ENCODE measurements at regions not wholly inside any gene's neighbourhood (a gene's known extent, or its start where the extent isn't known, plus 50 kb on each side); places are given as distances from the start of the nearest gene placed in this dataset.
"Not testable (repeated sequence)": the region's sequence is repeated elsewhere in the genome, so short reads cannot be mapped to it uniquely, and the experiment has no call there.

GRCh38 chr2:4181062-4181461 lies 477.7 kb downstream of the DCDC2C start:
- intact Hi-C loops (cut with micrococcal nuclease) = no loop called here
- H3K4me1 Mint-ChIP-seq (ENCODE audit: low read depth) = no peaks in the 10 kb centered on the region
- H3K27ac Mint-ChIP-seq = no peak overlapping the region
- no peak for DNase-seq
- H3K27me3 Mint-ChIP-seq = no peaks in the 10 kb centered on the region
- H3K36me3 Mint-ChIP-seq = no peaks in the 10 kb centered on the region
- H3K4me3 Mint-ChIP-seq = no peak overlapping the region
- peaks cover 17% of the 10 kb centered on the region for H3K9me3 Mint-ChIP-seq
- ChIA-PET CTCF (no interaction called here), POLR2A (no interaction called here)

- H3K36me3 Mint-ChIP-seq = no peaks in the 10 kb centered on the region
- H3K27me3 Mint-ChIP-seq = no peaks in the 10 kb centered on the region
- no peaks in the 10 kb centered on the region for H3K4me1 Mint-ChIP-seq (ENCODE audit: low read depth)
- intact Hi-C loops (cut with micrococcal nuclease) = no loop called here
- no peak overlapping the region for H3K4me3 Mint-ChIP-seq
- no peak overlapping the region for H3K27ac Mint-ChIP-seq
- POLR2A ChIA-PET = no interaction called here
- DNase-seq = no peak
- CTCF ChIA-PET = no interaction called here
- H3K9me3 Mint-ChIP-seq = peaks cover 16% of the 10 kb centered on the region
Measured at GRCh38 chr2:4188561-4188960, 485.2 kb downstream of the DCDC2C start.

GRCh38 chr2:4190548-4190947 lies 487.2 kb downstream of the DCDC2C start:
- ChIA-PET CTCF (no interaction called here), POLR2A (no interaction called here)
- Mint-ChIP-seq H3K27me3 (no peaks in the 10 kb centered on the region), H3K4me3 (no peak overlapping the region), H3K27ac (no peak overlapping the region), H3K9me3 (peaks cover 20% of the 10 kb centered on the region), H3K4me1 (ENCODE audit: low read depth) (no peaks in the 10 kb centered on the region), H3K36me3 (no peaks in the 10 kb centered on the region)
- intact Hi-C loops (cut with micrococcal nuclease) = no loop called here
- DNase-seq = no peak

- intact Hi-C loops (cut with micrococcal nuclease) = no loop called here
- Mint-ChIP-seq H3K9me3 (peaks cover 23% of the 10 kb centered on the region), H3K4me1 (ENCODE audit: low read depth) (no peaks in the 10 kb centered on the region), H3K27ac (no peak overlapping the region), H3K27me3 (no peaks in the 10 kb centered on the region), H3K4me3 (no peak overlapping the region), H3K36me3 (no peaks in the 10 kb centered on the region)
- no peak for DNase-seq
- CTCF ChIA-PET = no interaction called here
- POLR2A ChIA-PET = no interaction called here
Measured at GRCh38 chr2:4192119-4192518, 488.7 kb downstream of the DCDC2C start.

GRCh38 chr2:4214444-4215205 lies 511.2 kb downstream of the DCDC2C start:
- Mint-ChIP-seq H3K9me3 (peaks cover 7% of the 10 kb centered on the region), H3K36me3 (no peaks in the 10 kb centered on the region), H3K27ac (no peak overlapping the region), H3K4me3 (no peak overlapping the region), H3K27me3 (no peaks in the 10 kb centered on the region), H3K4me1 (ENCODE audit: low read depth) (no peaks in the 10 kb centered on the region)
- DNase-seq = no peak
- ChIA-PET POLR2A (no interaction called here), CTCF (no interaction called here)
- intact Hi-C loops (cut with micrococcal nuclease) = no loop called here

GRCh38 chr2:4217737-4218136 lies 514.4 kb downstream of the DCDC2C start:
- intact Hi-C loops (cut with micrococcal nuclease) = no loop called here
- H3K27ac Mint-ChIP-seq = no peak overlapping the region
- H3K9me3 Mint-ChIP-seq = peaks cover 6% of the 10 kb centered on the region
- H3K36me3 Mint-ChIP-seq = no peaks in the 10 kb centered on the region
- no peaks in the 10 kb centered on the region for H3K4me1 Mint-ChIP-seq (ENCODE audit: low read depth)
- no peak overlapping the region for H3K4me3 Mint-ChIP-seq
- no peak for DNase-seq
- H3K27me3 Mint-ChIP-seq = no peaks in the 10 kb centered on the region
- CTCF ChIA-PET = no interaction called here
- POLR2A ChIA-PET = no interaction called here

- H3K4me1 Mint-ChIP-seq (ENCODE audit: low read depth) = no peaks in the 10 kb centered on the region
- POLR2A ChIA-PET = no interaction called here
- no peak overlapping the region for H3K4me3 Mint-ChIP-seq
- H3K27ac Mint-ChIP-seq = no peak overlapping the region
- CTCF ChIA-PET = no interaction called here
- intact Hi-C loops (cut with micrococcal nuclease) = no loop called here
- no peaks in the 10 kb centered on the region for H3K27me3 Mint-ChIP-seq
- no peak for DNase-seq
- peaks cover 8% of the 10 kb centered on the region for H3K9me3 Mint-ChIP-seq
- no peaks in the 10 kb centered on the region for H3K36me3 Mint-ChIP-seq
Measured at GRCh38 chr2:4219101-4219500, 515.7 kb downstream of the DCDC2C start.

GRCh38 chr2:4219571-4219970 lies 516.2 kb downstream of the DCDC2C start:
- CTCF ChIA-PET = no interaction called here
- no peak for DNase-seq
- Mint-ChIP-seq H3K36me3 (no peaks in the 10 kb centered on the region), H3K27me3 (no peaks in the 10 kb centered on the region), H3K27ac (no peak overlapping the region), H3K4me3 (no peak overlapping the region), H3K9me3 (peaks cover 12% of the 10 kb centered on the region), H3K4me1 (ENCODE audit: low read depth) (no peaks in the 10 kb centered on the region)
- intact Hi-C loops (cut with micrococcal nuclease) = no loop called here
- POLR2A ChIA-PET = no interaction called here

GRCh38 chr2:4221434-4221833 lies 518.1 kb downstream of the DCDC2C start:
- H3K4me3 Mint-ChIP-seq = no peak overlapping the region

GRCh38 chr2:4221845-4222244 lies 518.5 kb downstream of the DCDC2C start:
- DNase-seq = no peak
- H3K36me3 Mint-ChIP-seq = no peaks in the 10 kb centered on the region
- H3K4me1 Mint-ChIP-seq (ENCODE audit: low read depth) = no peaks in the 10 kb centered on the region
- intact Hi-C loops (cut with micrococcal nuclease) = no loop called here
- H3K27me3 Mint-ChIP-seq = no peaks in the 10 kb centered on the region
- CTCF ChIA-PET = no interaction called here
- no peak overlapping the region for H3K4me3 Mint-ChIP-seq
- peaks cover 8% of the 10 kb centered on the region for H3K9me3 Mint-ChIP-seq
- no peak overlapping the region for H3K27ac Mint-ChIP-seq
- POLR2A ChIA-PET = no interaction called here

More at GRCh38 chr2:4221434-4221833, 518.1 kb downstream of the DCDC2C start:
- Mint-ChIP-seq H3K27ac (no peak overlapping the region), H3K9me3 (peaks cover 8% of the 10 kb centered on the region), H3K4me1 (ENCODE audit: low read depth) (no peaks in the 10 kb centered on the region), H3K27me3 (no peaks in the 10 kb centered on the region), H3K36me3 (no peaks in the 10 kb centered on the region)
- ChIA-PET POLR2A (no interaction called here), CTCF (no interaction called here)
- DNase-seq = no peak
- intact Hi-C loops (cut with micrococcal nuclease) = no loop called here

- H3K9me3 Mint-ChIP-seq = peaks cover 17% of the 10 kb centered on the region
- H3K27me3 Mint-ChIP-seq; H3K4me1 Mint-ChIP-seq (ENCODE audit: low read depth); CTCF ChIA-PET; DNase-seq; POLR2A ChIA-PET; intact Hi-C loops (cut with micrococcal nuclease); H3K4me3 Mint-ChIP-seq; H3K27ac Mint-ChIP-seq; H3K36me3 Mint-ChIP-seq: not testable (repeated sequence)
Measured at GRCh38 chr2:4244422-4244821, 541.0 kb downstream of the DCDC2C start.

GRCh38 chr2:4246364-4247131 lies 543.2 kb downstream of the DCDC2C start:
- ChIA-PET CTCF (no interaction called here), POLR2A (no interaction called here)
- Mint-ChIP-seq H3K4me3 (no peak overlapping the region), H3K4me1 (ENCODE audit: low read depth) (no peaks in the 10 kb centered on the region), H3K27ac (no peak overlapping the region), H3K9me3 (peaks cover 11% of the 10 kb centered on the region), H3K36me3 (no peaks in the 10 kb centered on the region), H3K27me3 (no peaks in the 10 kb centered on the region)
- intact Hi-C loops (cut with micrococcal nuclease) = no loop called here
- DNase-seq = no peak

GRCh38 chr2:4247791-4248190 lies 544.4 kb downstream of the DCDC2C start:
- CTCF ChIA-PET = no interaction called here
- H3K4me1 Mint-ChIP-seq (ENCODE audit: low read depth) = no peaks in the 10 kb centered on the region
- no peaks in the 10 kb centered on the region for H3K27me3 Mint-ChIP-seq
- no peak for DNase-seq
- POLR2A ChIA-PET = no interaction called here
- H3K27ac Mint-ChIP-seq = no peak overlapping the region
- H3K9me3 Mint-ChIP-seq = peaks cover 11% of the 10 kb centered on the region
- H3K36me3 Mint-ChIP-seq = no peaks in the 10 kb centered on the region
- no peak overlapping the region for H3K4me3 Mint-ChIP-seq
- intact Hi-C loops (cut with micrococcal nuclease) = no loop called here

Measured in activated CD4-positive, alpha-beta memory T cell treated with anti-CD3 and anti-CD28 coated beads for 36 hours (primary cell).